HEK293 (cell line): ENCODE measurements at regions not wholly inside any gene's neighbourhood (a gene's known extent, or its start where the extent isn't known, plus 50 kb on each side); places are given as distances from the start of the nearest gene placed in this dataset.
"Not testable (repeated sequence)": the region's sequence is repeated elsewhere in the genome, so short reads cannot be mapped to it uniquely, and the experiment has no call there.

Experiments used
- CTCF ChIA-PET: fragments of 350-600 bp; formaldehyde crosslinking; extraction: SDS; loops from one replicate; lab custom pipeline; 2021; ENCODE audit warnings: antibody characterized with exemption; lab: Yijun Ruan, JAX
- POLR2A ChIA-PET: fragments of 300-600 bp; formaldehyde crosslinking; extraction: SDS; loops from one replicate; lab custom pipeline; 2020; ENCODE audit warnings: antibody characterized with exemption, inconsistent platforms; lab: Yijun Ruan, JAX
- H3K27ac ChIP-seq: fragments of 200-500 bp; sonication (Bioruptor generic); 2 replicates; pipeline ENCODE4 v1.5.1; 2014; ENCODE audit warnings: low read depth, low read length, control low read depth, inconsistent platforms; ENCODE audit errors: extremely low read depth
- H3K36me3 ChIP-seq, 2 experiments: fragments of 200-500 bp in 1 of 2; sonication (Bioruptor generic) in 1 of 2; 1 replicate in 1 of 2; 2 replicates in 1 of 2; pipeline ENCODE4 v1.5.1; 2014 to 2017; ENCODE audit warnings: inconsistent platforms in 2 of 2, low read length in 2 of 2; ENCODE audit not compliant: control insufficient read depth in 2 of 2, insufficient read depth in 1 of 2
- H3K4me1 ChIP-seq: fragments of 200-500 bp; sonication (Bioruptor generic); 2 replicates; pipeline ENCODE4 v1.5.1; 2014; ENCODE audit warnings: mild to moderate bottlenecking, low read length, inconsistent platforms; ENCODE audit not compliant: control insufficient read depth, insufficient read depth
- H3K4me3 ChIP-seq: 2 replicates; pipeline ENCODE4 v1.5.1; 2011; ENCODE audit warnings: low read depth, mild to moderate bottlenecking, control low read depth, low read length, moderate library complexity
- H3K9me3 ChIP-seq: fragments of 200-500 bp; sonication (Bioruptor generic); 2 replicates; pipeline ENCODE4 v1.5.1; 2014; ENCODE audit warnings: low read depth, low read length, inconsistent platforms; ENCODE audit not compliant: control insufficient read depth, insufficient read depth

GRCh38 chr14:105675433-105675832 is 149.1 kb downstream of the TMEM121 start:
- H3K4me1 ChIP-seq, H3K27ac ChIP-seq, H3K9me3 ChIP-seq, H3K4me3 ChIP-seq, POLR2A ChIA-PET, H3K36me3 ChIP-seq: not testable (repeated sequence)
- CTCF ChIA-PET = interaction anchor here (0.6 kb wide), 1 partner anchor 989 kb away, joined by 3 read pairs; no protein-coding TSS in a partner anchor

- H3K9me3 ChIP-seq, H3K4me1 ChIP-seq, H3K4me3 ChIP-seq, POLR2A ChIA-PET, H3K36me3 ChIP-seq, H3K27ac ChIP-seq: not testable (repeated sequence)
- CTCF ChIA-PET = interaction anchor here (0.7 to 1.2 kb wide), 4 partner anchors 158 to 696 kb away, joined by 4 to 6 read pairs (median 4); no protein-coding TSS in a partner anchor
These were observed 149.7 kb downstream of the TMEM121 start for GRCh38 chr14:105675905-105676670.

- H3K9me3 ChIP-seq, H3K4me1 ChIP-seq, H3K27ac ChIP-seq, H3K4me3 ChIP-seq, POLR2A ChIA-PET, H3K36me3 ChIP-seq: not testable (repeated sequence)
- CTCF ChIA-PET = interaction anchor here (1.0 kb wide), 1 partner anchor 267 kb away, joined by 4 read pairs; no protein-coding TSS in a partner anchor
These were observed 151.7 kb downstream of the TMEM121 start for GRCh38 chr14:105678057-105678456.

GRCh38 chr14:105678996-105679958 is 152.9 kb downstream of the TMEM121 start:
- H3K36me3 ChIP-seq, POLR2A ChIA-PET, H3K27ac ChIP-seq, H3K4me1 ChIP-seq, H3K4me3 ChIP-seq, H3K9me3 ChIP-seq: not testable (repeated sequence)
- CTCF ChIA-PET = interaction anchor here (0.7 kb wide), 1 partner anchor 264 kb away, joined by 4 read pairs; no protein-coding TSS in a partner anchor

GRCh38 chr14:105679959-105680735 is 153.8 kb downstream of the TMEM121 start:
- H3K9me3 ChIP-seq, POLR2A ChIA-PET: not testable (repeated sequence)
- CTCF ChIA-PET = interaction anchor here (0.7 kb wide), 1 partner anchor 263 kb away, joined by 4 read pairs; no protein-coding TSS in a partner anchor

GRCh38 chr14:105680736-105681098 is 154.3 kb downstream of the TMEM121 start:
- H3K4me3 ChIP-seq, H3K36me3 ChIP-seq, H3K27ac ChIP-seq, POLR2A ChIA-PET, CTCF ChIA-PET, H3K4me1 ChIP-seq, H3K9me3 ChIP-seq: not testable (repeated sequence)

More at GRCh38 chr14:105679959-105680735, 153.8 kb downstream of the TMEM121 start:
- H3K4me3 ChIP-seq, H3K4me1 ChIP-seq, H3K36me3 ChIP-seq, H3K27ac ChIP-seq: not testable (repeated sequence)

- H3K4me1 ChIP-seq, CTCF ChIA-PET, H3K27ac ChIP-seq, H3K9me3 ChIP-seq, H3K36me3 ChIP-seq, H3K4me3 ChIP-seq, POLR2A ChIA-PET: not testable (repeated sequence)
These were observed 155.3 kb downstream of the TMEM121 start for GRCh38 chr14:105681606-105682185.

GRCh38 chr14:105682442-105682841 is 156.1 kb downstream of the TMEM121 start:
- H3K36me3 ChIP-seq, H3K27ac ChIP-seq, CTCF ChIA-PET, H3K4me3 ChIP-seq, H3K4me1 ChIP-seq, POLR2A ChIA-PET, H3K9me3 ChIP-seq: not testable (repeated sequence)
